Fibroblast of the conjunctiva (primary cell): ENCODE measurements at regions not wholly inside any gene's neighbourhood (a gene's known extent, or its start where the extent isn't known, plus 50 kb on each side); places are given as distances from the start of the nearest gene placed in this dataset.

ENCODE experiments used
- DNase-seq: peaks from one replicate; pipeline ENCODE4 v3.0.0-alpha.2; 2010; ENCODE audit warnings: low read depth

DNA sequence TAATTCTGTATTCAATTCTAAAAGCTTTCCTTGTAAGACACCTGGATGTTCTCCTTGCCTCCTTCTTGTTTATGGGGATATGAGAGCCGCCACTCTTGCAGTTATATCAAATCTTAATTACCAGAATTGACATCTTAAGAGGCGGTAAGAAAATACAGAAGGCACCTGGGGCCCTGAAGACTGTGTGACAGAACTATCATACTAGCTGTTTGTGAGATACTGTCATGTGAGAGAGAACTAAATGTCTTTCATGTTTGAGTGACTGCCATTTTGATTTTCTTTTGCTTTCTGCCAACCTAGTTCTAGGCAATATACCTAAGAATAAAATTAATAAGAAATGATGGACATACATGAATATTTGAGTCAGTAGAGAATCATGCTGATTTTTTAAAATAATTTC lies 340.2 kb upstream of the SMIM31 start:
- DNase-seq, result no peak

DNA sequence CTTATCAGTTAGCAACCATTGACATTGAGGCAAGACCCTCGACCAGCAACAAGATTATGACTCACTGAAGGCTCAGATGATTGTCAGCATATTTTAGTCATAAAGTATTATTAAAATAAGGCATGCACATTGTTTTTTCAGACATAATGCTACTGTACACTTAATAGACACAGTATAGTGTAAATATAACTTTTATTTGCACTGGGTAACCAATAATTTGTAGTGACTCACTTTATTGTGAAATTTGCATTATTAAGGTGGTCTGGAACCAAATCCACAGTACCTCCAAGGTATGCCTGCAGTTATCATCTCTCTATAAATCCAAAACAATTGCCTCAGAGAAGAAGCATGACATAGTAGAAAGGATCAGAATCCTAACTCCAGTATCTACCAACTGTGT lies 330.1 kb upstream of the SMIM31 start:
- DNase-seq, result no peak

DNA sequence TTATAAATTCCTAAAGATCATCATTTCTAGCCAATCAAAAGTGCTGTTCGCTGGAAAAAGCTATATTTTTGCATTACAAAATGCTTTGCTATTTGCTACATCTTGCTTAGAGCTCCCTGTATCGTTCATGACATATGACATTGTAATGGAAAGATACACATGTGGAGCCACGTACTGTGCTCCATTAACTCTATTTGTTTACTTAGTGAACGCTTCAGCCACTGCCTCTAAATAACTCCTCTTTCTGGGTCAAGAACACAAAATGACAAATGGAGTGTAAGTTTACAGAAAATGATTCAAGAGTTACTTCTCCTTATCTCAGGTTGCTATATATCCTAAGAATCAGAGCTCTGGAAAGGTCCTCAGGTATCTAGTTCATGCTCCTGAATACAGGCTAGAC lies 329.1 kb upstream of the SMIM31 start:
- no peak for DNase-seq

DNA sequence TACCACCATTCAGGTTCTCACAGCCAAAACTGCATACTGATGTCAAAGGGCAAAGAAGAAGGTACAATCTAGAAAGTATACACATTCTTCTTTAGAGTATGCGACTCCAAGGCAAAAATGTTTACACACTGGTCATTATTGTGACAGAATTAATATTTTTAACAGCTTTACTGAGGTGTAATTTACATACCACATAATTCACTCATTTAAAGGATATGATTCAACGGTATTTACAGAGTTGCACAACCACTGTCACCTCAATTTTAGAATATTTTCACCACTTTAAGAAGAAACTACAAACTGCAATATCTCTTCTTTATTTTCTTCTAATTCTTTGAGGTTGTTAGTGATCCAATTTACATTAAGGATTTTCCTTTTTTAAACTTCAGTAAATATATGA lies 325.4 kb upstream of the SMIM31 start:
- DNase-seq, result no peak

GRCh38 chr4:164438321-164438720 lies 315.6 kb upstream of the SMIM31 start:
- no peak for DNase-seq

DNA sequence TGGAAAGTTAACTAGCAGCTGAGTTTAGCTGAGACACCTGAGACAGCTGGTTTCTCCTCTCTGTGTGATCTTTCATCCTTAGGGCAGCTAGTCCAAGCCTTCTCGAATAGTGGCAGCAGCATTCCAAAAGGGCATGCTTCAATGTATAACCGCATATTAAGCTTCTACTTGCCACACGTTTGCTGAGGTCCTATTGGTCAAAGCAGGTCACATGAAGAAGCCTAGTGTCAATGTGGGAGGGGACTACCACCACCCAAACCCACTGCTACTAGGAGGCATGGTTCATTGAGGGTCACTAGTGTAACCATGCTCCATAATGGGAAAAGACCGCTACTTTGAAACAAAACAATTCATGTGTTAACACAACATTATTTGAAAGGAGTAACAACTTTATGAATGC lies 314.9 kb upstream of the SMIM31 start:
- no peak for DNase-seq

DNA sequence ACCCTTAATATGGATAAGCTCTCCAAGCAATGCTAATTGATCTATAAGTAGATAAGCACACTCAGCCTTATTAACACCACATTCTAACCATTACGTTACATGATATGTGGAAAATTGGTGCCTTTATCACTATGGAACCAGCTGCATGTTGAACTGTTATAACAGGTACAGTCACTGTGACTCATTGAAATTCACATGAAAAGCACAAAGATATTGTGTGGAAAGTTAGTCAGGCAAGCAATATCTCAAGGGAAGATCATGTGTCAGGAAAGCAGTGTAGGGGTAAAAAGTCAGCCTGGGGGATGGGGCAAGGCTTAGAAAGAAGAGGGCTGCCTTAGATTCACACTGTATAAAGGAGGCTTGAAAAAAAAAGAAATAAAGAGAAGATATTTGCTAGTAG lies 313.7 kb upstream of the SMIM31 start:
- no peak for DNase-seq

- DNase-seq, result no peak
Observed at GRCh38 chr4:164441109-164441508, 312.8 kb upstream of the SMIM31 start.

DNA sequence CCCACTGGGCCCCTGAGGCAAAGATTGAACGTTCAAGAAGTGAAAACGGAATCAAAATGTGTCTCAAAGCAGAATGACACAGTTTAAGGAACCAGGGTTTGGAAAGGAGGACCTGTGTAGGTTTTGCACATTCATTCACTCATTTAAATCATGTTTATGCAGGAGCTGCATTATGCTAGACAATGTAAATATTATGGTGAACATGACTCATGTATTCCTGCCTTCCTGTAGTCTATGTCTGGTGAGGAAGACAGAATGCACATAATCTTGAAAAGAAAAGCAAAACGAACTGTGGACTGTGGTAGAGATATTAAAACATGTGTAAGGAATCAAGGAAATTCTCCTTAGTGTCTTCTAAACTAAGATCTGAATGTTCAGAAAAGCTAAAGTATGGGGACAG lies 311.8 kb upstream of the SMIM31 start:
- DNase-seq, result no peak

DNA sequence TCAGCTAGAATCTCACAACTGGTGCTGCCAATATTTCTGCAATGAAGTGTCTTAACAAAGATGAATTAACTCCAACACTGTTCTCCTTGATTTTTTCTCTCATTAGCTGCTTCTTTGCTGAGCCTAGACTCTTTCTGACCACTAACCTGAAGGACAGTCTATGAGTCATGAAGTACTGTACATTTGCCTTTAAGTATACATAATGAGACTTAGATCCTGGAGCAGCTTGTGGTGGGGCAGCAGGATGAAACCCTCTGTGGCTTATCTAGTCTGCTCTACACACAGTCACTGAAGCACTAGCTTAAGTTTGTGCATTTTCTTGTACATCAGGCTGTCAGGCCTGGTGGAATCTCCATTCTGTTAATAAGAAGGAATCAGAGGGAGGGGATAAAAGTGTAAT lies 307.4 kb upstream of the SMIM31 start:
- no peak for DNase-seq

- no peak for DNase-seq
Observed at GRCh38 chr4:164461901-164462300, 292.0 kb upstream of the SMIM31 start.

- no peak for DNase-seq
Observed at GRCh38 chr4:164462471-164462870, 291.5 kb upstream of the SMIM31 start.

DNA sequence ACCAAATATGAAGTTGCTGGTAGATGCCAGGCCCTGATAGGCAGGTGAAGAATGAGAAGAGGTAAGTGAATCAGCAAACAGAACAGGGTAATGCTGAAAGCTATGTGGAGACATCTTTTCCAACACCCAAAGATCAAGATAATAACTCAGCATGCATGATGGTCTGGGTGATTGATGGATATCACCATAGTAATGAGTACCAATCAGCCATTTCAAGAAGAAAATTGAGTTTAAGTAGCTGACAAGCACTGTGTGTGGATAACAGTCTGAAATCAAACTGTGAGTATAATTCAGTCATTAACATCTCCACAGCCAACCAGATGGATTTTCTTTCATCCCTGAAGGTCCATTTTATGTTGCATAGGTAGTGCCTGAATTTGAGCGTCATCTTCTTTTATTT lies 289.6 kb upstream of the SMIM31 start:
- no peak for DNase-seq

GRCh38 chr4:164467493-164467892 lies 286.4 kb upstream of the SMIM31 start:
- no peak for DNase-seq

DNA sequence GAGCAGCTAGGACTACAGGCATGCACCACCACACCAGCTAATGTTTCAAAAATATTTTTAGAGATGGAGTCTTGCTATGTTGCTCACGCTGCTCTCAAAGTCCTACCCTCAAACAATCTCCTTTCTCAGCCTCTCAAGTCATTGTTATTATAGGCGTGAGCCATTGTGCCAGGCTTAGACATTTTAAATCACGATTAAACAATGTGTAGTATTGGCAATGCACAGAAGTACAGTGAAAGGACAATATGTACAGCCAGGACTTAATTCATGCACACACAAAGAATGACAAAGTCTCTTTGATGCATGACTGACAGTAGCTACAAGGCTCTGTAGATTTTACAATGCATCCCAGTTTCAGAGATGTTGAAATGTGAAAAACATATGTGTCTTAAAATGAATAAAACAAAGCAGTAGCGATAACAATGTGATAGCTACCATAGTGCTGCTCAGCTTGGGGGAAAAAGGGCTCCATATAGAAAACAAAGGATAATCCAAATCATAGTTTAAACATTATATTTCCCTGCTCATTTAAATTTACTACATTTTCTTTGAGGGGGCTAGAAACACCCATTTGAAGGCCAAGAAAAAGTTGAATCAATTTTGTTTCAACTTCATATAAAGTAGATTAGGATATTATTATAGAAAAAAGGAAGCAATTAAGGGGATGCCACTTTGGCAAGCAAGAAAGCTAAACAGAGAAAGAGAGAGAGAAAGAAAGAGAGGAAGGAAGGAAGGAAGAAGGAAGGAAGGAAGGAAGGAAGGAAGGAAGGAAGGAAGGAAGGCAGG lies 272.4 kb upstream of the SMIM31 start:
- DNase-seq, result no peak

DNA sequence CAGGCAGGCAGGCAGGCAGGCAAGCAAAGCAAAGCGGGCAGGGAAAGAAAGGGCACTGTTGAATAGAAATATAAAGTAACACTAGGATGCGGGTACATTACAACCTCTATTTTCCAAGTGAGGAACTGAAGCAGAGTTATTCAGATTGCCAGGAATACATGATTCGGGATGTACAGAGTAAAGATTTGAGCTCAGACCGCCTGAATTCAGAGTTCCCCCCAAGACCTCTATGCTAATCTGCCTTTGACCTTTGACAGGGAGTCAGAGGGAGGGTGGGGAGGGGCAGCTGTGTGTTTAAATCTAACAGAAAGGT lies 271.9 kb upstream of the SMIM31 start:
- no peak for DNase-seq

- DNase-seq, result no peak
Observed at GRCh38 chr4:164482758-164483157, 271.2 kb upstream of the SMIM31 start.

GRCh38 chr4:164483711-164484110 lies 270.2 kb upstream of the SMIM31 start:
- no peak for DNase-seq

GRCh38 chr4:164484551-164484950 lies 269.4 kb upstream of the SMIM31 start:
- DNase-seq, result no peak

GRCh38 chr4:164485136-164485535 lies 268.8 kb upstream of the SMIM31 start:
- no peak for DNase-seq

DNA sequence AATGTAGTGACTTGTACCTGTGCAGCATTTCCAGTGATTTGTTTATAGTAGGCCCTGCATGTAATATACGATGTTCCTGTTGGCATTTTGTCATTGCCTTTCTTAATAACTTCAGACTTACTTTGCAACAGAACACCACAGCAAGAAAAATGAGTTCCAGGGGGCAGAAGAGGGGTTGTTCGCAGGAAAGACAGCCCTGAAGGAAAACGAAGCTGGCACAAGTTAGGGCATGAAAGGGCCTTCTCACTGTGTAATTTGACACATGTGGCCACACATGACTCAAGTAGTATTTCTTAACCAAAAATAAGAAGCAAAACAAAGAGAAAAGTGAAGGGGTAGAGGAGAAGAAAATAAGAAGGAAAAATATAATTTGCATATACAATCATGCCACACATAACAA lies 265.8 kb upstream of the SMIM31 start:
- no peak for DNase-seq

GRCh38 chr4:164501074-164501473 lies 252.9 kb upstream of the SMIM31 start:
- DNase-seq, result no peak

DNA sequence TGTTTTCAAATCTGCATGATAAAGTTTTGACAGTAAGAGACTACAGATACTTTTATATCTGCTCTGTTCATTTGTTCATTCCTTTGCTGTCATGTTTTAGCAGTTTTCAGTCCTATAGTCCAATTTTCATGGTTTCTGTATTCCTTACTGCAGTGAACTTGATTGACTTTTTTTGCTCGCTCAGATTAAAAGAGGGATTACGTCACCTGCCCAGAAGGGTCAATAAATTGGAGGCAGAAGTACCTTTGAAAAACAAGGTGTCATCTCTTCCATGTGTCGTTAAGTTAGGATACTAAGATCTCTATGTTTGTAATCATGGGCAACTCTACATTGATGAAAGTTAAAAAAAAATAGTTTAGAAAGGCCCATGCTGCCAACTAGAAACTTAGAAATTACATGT lies 250.1 kb upstream of the SMIM31 start:
- DNase-seq, result no peak

- DNase-seq, result no peak
Observed at GRCh38 chr4:164508097-164508496, 245.8 kb upstream of the SMIM31 start.

DNA sequence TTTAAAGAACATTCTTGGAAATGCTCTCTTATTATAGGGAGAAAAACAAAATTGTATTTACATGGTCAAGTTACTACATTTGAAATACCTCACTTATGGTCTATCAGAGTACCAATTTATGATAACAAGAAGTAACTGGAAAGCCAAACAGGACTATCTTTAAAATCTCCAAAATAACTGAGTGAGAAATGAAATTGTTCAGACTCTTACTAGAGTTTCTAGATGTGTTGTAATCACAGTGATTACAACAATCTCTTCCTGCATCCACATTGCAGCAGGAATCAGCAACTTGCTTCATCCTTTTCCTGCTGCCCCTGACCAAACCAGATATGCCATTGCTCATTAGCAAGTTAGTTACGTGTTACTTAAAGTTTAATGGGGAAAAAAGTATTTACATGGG lies 245.2 kb upstream of the SMIM31 start:
- DNase-seq, result no peak
